Fibroblast of the conjunctiva (primary cell): ENCODE measurements at regions not wholly inside any gene's neighbourhood (a gene's known extent, or its start where the extent isn't known, plus 50 kb on each side); places are given as distances from the start of the nearest gene placed in this dataset.
A peak's percentile ranks its signal among the peaks of the same experiment; 100 is the strongest.

Experiments
- DNase-seq: peaks from one replicate; pipeline ENCODE4 v3.0.0-alpha.2; 2010; ENCODE audit warnings: low read depth

DNA sequence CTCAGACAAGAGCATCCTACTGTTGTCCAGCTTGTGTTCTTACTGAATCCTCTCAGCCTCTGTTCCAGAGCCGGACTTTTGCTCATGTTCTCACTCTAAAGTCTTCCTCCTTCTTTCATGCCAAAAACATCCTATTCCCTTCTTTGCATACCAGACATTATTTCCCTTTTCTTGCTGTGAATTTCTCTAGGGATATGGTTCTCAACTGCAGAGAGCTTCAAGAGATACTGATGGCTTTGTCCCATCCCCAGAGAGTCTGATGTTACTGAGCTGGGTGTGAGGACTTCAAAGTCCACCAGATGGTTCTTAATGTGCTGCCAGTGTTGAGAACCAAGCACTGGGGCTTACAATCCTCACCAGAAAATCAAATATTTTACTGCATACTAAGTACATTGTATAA lies 98.6 kb upstream of the FER start:
- no peak for DNase-seq

DNA sequence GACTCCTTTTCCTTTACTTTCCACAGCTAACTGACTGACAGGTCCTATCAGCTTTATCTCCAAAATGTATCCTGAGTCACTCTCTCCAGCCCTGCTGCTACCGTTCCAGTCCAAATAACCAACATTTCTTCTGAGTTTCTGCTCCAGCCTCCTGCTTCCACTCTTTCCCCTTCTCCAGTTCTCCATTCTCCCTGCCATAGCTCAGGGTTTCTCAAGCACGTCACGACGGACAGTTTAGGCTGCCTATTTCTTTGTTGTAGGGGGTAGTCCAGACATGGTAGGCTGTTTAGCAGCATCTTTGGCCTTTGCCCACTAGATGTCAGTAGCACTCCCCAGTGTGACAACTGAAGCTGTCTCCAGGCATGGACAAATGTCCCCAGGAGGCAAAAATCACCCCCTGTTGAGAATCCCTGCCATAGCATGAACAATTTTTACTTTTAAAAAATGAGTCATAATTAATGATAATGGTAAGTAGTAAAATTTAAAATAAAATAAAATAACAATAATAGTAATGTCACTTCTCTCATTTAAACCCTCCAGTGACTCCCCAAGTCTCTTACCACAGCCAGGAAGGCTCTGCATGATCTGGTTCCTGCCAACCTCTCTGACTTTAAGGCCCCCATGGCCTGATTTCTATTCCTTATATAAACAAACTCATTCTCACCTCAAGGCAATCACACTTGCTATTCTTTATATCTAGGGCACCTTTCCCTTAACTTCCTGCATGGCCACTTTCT lies 105.4 kb upstream of the FER start:
- peak; percentile 44 for DNase-seq

DNA sequence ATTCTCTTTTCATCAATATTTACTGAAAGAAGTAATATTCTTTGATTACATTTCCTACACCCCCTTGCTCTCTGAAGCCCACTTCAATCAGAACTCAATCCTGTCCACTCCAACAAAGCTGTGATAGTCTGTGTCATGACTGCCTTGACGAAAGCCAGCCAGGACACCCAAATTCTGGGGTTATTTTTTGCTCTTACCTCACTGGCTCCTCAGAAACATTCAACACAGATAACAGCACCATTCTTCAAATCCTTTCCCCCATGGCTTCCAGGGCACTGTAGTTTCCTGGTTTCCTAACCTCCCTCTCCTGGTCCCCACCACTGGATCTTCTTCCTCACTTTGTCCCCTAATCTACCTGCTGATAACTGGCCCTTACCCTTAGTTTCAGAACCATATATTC lies 106.1 kb upstream of the FER start:
- no peak for DNase-seq

DNA sequence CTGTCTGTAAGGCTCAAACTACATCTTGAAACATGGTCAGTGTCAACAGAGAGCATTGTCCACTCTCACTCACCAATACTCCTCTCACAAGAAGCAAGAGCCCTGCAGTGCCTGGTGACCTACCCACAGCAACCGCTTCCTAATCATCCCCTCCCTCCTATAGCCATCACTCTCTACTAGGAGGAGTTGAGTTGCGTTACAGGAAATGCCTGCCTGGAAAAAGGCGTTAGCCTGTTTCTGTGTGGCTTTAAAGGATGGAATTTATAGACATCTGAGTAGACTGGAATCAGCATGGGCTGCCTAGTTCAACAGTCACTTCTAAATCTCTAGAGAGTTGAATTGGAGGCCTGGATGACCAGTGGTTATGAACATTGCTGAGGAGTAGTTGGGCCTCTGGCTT lies 108.3 kb upstream of the FER start:
- no peak for DNase-seq

DNA sequence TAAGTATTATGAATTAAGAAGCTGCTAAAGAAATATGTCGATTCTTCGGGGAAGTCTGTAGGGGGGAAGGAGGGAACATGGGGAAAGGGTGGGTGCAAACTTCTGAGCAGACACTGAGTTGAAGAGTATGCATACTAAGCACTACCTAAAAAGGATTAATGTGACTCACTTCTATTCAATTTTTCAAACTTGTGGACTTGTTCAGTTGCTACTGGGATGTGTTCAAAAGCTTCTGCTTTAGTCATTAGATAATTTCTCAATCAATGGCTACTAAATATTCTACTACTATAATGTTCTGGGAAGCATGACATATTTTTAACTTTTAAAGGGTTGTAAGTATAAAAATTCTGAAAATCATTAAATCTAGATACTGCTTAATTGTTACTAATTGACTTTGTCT lies 109.7 kb upstream of the FER start:
- DNase-seq = no peak

DNA sequence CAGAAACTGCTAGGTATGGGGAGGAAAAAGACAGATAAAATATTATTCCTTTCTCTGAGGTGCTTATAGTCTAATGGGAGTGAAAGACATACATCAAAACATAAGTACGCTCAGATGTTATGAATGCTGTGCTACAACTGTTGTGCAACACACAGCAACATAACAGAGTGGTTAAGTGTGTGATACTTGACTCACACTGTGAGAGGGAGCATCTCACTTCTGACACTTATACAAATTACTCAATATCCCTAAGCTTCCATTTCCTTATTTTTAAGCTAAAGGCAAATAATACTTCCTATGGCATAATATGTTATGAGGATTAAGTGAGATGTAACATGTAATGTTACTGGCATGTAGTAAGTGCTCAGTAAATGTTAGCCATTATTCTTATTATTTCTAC lies 110.6 kb upstream of the FER start:
- peak; percentile 10 for DNase-seq

DNA sequence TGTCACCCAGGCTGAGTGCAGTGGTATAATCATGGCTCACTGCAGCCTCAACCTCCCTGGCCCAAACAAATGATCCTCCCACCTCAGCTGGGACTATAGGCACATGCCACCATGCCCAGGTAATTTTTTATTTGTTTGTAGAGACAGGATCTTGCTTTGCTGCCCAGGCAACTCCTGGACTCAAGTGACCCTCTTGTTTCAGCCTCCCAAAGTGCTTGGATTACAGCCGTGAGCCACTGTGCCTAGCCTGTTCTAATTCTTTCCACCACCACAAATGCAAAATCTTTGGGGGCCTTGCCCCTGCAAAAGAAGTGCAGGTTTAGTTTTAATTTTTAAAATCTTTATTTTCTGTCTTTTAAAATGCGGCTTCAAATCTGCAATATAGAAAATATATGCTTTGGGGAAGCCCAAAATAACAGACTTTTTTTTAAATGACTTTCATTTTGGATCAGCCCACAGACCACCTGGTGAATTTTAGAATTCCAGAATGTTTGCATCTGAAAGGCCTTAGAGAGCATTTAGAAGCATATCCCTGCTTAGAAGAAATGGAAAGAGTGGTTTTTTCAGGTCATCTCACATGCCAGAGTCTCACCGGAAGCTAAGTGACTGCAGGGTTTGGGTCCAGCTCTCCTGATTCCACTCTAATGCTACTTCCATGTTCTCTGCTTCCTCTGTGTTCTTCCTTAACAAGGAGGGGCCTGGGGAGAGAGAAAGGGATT lies 111.4 kb upstream of the FER start:
- DNase-seq = no peak

DNA sequence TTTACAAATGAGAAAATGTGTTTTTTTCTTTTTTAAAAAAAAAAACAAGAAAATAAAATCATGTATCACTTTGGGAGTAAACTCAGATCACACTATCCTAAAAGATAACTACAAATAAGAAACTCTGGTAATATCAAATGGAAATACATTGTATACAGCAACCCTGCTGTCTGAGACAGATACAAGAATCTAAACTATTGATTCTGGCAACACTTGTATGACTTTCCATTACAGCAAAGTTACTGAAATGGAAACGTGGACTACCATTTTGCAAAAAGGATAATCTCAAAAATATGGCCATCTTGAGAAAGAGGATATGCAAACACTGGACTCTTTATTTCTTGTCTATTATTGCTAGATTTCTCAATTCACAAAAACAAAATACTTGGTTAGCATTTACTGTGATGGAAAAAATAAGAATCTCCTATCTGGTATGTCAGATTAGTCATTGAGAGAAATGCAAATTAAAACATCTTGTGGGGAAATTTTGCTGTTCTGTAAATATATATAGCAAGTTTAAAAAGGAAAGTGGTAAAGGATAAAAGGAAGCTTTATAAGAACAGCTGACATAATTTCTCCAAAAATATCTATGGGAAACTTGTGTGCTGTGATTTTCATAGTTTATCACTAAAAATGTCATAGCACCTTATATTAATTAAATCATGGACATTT lies 112.9 kb upstream of the FER start:
- DNase-seq = no peak

DNA sequence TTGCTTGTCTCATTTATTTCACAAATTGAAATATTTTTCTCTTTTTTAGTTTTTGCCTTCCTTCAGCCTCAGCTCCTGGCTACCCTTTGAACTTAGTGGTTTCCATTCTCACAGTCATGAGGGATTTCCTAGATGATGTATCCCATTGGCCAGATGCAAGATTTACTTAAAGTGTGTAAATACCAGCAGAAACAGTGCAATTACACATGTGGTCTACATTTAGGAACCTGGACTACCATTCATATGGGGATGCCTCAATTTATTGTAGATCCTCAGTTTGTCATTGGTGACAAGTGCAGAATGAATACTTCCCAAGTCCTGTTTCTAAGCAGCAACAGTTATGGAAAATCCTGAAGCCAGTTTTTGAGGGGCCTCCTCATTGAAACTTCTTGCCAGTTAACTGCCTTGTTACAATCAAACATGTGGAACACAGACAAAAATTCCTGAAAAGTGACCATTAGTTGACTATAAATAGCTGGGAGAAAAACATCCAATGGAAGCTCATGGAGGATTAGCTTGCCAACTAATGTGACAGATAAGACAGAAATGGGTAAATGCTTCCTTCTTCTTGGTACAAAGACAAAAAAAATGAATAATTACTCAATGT lies 113.6 kb upstream of the FER start:
- DNase-seq = no peak

DNA sequence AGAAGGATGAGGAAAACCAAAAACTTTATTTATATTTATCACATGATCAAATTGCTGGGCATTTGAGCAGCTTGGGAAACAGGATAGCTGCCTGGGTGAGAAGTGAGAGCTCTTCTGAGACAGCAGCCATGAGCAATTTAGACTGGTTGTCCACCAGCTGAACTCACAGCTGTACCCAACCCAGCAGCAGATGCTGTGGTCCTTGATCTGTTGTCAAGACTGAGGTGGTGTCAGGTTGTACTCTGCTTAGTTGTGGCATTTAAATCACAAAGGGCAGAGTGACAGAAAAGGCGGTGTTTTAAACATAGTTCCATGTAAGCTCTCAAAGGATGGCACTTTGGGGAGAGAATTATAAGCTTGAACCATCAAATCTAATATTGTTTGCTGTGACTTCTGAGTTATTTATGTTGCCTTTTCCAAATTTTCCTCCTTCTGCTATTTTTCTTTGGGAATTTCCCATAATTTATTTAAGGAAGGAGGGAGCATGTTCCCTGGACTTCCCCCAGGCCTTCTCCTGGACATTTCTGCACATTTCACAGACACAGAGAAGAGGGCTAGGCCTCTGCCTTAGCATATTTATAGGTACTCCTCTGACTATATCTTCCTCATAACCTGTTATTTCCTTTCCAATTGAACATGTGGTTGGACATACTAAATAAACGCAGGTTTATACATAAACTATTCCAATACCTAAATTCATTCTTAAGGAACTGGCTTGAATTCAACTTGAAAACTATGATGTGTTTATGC lies 117.7 kb upstream of the FER start:
- no peak for DNase-seq

DNA sequence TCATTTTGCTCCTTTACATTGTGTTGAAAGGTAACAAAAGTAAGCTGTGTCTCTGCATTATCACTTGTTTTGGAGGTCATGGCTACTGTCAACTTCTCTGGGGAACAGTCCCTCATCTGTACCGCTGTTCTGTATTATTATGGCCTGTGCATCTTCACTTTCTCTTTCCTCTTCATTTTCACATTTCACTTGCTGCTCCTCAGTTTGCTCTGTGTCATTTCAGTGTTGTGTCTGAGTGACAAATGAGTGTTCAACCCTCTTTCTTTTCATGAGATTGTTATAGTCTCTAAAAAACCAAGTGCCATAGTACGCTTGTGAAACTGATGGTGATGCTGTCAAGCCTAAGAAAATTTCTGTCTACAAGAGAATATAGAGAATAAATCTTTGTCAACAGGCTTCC lies 122.0 kb upstream of the FER start:
- DNase-seq = no peak

DNA sequence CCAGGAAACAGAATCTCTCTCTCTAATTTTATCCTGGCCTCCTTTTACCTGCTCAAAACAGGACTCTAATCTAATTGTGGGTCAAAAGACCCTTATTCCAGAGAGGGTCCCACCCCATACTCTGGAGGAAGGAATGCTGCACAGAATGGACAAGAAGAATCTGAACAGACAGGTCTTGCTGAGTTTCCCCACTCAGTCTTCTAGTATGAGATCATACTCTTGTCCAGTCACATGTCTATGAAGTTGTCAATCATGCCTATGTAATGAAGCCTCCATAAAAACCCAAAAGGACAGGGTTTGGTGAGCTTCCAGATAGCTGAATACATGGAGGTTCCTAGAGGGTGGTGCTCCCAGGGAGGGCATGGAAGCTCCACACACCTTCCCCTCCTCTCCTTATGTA lies 123.9 kb upstream of the FER start:
- no peak for DNase-seq

DNA sequence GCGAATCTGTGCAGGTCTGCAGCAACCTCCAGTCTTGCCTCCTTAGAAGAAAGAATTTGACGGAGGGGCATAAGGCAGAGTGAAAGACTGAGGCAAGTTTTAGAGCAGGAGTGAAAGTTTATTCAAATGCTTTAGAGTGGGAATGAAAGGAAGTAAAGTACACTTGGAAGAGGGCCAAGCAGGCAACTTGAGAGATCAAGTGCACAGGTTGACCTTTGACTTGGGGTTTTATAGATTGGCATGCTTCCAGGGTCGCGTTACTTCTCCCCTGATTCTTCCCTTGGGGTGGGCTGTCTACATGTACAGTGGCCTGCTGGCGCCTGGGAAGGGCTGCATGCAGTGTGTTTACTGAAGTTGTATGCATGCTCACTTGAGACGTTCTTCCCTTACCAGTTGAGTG lies 127.2 kb upstream of the FER start:
- no peak for DNase-seq

DNA sequence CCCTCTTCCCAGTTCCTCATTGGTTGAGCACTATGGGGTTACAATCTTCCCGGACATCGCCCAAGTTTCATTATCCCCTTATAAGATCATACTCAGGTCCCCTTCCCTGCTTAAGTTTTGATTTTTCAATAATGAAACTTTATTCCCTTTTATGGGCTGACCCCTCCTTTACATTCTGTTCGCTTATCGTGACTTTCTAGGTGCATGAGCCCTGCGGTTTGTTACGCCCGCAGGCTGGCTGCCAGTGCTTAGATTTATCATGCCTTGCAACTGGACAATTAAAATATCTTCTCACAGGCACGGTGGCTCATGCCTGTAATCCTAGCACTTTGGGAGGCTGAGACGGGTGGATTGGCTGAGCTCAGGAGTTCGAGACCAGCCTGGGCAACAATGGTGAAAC lies 127.9 kb upstream of the FER start:
- no peak for DNase-seq

DNA sequence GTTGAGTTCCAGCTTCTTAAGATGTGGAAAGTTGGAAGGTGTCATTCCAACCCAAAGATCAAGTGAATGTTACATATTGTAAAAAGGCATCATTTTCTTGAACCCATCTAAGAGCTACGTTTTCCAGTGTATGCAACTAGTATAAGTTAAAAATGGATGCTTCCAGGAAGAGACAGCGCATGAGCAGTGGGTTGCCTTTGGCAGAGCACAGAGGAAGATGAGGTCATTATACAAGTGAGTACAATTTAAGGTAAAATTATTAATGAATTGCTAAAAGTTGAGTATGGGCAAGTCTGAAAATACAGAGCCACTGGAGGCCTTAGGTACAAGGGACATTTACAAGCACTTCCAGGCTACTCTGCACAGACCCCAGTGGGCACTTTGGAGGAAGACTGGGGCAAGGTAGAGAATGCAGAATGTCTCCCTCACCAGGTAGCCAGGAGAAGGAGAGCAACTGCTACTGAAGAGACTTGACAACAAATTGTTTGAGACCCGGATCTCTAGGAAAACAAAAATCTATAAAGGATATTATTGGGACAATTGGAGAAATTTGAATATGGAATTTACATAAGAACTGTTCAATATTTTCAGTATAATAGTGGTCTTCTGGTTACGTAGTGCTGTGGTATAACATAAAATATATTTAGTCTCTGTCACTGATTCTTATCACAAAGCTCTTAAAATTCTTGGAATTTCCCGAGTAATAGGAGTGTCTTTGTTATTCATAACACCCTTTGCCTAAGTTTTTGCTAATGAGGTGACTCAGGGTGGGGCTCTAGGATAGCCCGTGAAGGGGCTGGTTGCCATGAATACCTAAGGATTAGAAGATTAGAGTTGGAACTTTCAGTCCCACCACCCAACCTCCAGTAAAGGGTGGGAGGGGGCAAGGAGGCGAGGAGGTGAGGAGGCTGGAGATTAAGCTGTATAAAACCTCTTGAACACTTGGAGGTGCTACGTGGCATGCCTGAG lies 129.9 kb upstream of the FER start:
- no peak for DNase-seq

DNA sequence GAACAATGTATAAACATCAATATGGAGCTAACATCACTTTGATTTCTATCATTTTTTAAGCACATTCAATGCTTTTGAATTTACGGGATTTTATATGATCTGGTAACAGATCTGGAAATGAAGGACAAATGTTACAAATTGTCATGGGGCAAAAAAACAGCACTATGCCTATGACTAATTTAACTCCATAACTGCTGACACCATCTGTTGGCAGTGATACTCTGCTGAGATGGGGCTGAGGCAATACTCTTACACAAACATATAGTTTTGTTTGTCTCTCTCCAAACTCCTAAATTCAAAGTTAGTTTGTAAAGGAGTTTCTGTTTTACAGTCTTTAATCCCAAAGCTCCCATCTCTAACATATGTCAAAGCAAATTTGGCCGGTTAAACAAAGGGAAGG lies 132.5 kb upstream of the FER start:
- no peak for DNase-seq

DNA sequence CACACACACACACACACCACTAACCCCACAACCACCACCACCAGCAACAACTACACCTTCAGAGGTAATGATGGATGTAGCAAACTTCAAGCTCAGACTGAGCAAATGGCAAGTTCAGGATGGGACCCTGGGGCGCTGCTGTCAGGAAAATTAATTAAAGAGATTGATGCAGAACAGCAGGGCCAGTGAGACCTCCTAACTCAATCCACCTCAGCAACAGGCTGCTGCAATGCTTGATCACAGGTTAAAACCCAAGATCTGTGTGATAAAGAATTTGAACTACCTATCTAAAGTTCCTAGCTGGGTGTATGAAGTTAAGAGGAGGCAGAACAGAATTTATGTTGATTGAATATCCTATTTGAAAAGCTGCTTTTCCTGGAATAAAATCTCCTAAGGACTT lies 140.3 kb upstream of the FER start:
- no peak for DNase-seq

DNA sequence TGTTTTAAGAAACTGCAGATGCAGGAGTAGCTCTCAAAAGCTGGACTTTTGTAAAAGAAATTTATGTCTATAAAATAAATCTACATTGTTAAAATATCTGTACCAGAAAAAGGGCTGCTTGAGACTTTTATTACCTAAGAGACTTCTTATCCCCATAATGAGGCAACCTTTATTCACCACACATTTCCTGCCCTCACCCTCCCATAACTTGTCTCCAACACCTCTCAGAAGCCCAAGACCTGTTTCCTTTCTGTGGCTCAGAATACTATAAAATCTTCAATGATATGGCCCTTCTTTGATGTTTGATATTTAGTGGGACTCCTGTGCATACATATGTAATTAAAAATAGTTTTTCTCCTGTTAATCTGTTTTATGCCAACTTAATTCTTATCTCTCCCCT lies 141.5 kb upstream of the FER start:
- no peak for DNase-seq

DNA sequence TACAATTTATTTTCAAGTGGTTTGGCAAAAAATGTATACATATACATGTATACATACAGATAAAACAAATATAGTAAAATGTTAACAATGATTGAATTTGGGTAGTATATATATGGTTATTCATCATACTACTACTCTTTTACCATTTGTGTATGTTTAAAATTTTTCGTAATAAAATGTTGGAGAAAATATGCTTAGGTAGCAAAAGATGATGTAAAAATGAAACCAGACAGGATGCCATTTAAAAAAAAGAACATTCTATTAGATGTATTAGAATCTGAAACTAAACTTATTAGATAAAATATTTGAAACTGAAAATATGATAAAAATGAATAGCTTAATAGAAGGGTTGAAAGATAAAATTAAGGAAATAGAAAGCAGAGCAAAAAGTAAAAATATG lies 144.9 kb upstream of the FER start:
- DNase-seq = no peak

DNA sequence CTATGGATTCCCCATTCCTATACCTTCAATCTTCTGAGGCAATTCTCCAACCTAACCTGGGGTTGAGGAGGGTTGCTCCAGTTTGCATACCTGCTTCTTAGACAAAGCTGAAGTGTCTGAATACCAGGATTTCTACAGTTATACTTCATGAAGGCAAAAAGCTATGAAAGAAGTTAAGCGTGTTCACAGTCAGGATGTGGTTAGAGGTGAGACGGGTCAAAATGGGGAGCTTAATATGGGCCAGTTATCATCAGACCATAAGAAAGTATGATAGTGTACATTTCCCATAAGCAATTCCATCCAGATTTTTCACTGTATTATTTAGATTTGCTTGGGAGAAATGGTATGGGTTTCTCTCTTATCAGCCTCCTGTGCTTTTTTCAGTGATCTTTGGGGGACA lies 156.9 kb upstream of the FER start:
- DNase-seq = no peak

DNA sequence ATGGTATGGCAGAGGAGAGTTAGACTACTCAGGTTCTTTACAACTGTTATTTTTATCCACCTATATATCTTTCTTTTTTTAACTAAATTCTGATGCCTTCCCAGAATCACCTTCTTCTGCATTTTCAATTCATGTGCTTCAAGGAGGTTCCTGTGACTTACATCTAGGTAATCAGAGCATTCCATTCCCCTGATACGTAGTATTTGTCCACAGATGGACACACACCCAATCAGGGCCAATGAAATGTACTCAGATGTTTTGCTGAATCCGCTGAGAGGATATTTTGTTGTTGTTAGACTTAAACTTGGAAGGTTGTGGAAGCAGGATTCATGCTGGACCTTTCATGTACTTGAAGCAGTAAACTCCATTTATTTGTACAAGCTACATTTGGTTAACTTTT lies 159.4 kb upstream of the FER start:
- no peak for DNase-seq
